Subcutaneous abdominal adipose tissue (tissue), 5 donors: ENCODE measurements at regions not wholly inside any gene's neighbourhood (a gene's known extent, or its start where the extent isn't known, plus 50 kb on each side); places are given as distances from the start of the nearest gene placed in this dataset.
"Not testable (repeated sequence)": the region's sequence is repeated elsewhere in the genome, so short reads cannot be mapped to it uniquely, and the experiment has no call there.

Source experiments
- H3K27ac ChIP-seq: one replicate; pipeline ENCODE4 v1.7.0; 2013; ENCODE audit warnings: low read depth, mild to moderate bottlenecking, inconsistent platforms, low read length, moderate library complexity
- H3K27me3 ChIP-seq, 5 donors: one replicate each; pipeline ENCODE4 v1.7.0; 2013; ENCODE audit warnings: low read length in 5 of 5, inconsistent platforms in 1 of 5; ENCODE audit not compliant: control insufficient read depth in 5 of 5, insufficient read depth in 4 of 5
- H3K36me3 ChIP-seq, 5 donors: one replicate each; pipeline ENCODE4 v1.7.0; 2013; ENCODE audit warnings: low read length in 5 of 5; ENCODE audit not compliant: control insufficient read depth in 5 of 5, insufficient read depth in 5 of 5
- H3K4me1 ChIP-seq, 5 donors: one replicate each; pipeline ENCODE4 v1.7.0; 2013; ENCODE audit warnings: low read length in 5 of 5, mild to moderate bottlenecking in 3 of 5, moderate library complexity in 1 of 5; ENCODE audit not compliant: control insufficient read depth in 5 of 5, insufficient read depth in 5 of 5
- H3K4me3 ChIP-seq, 5 donors: one replicate each; pipeline ENCODE4 v1.7.0; 2013; ENCODE audit warnings: low read length in 5 of 5, low read depth in 1 of 5
- H3K9ac ChIP-seq, 5 donors: one replicate each; pipeline ENCODE4 v1.7.0; 2013; ENCODE audit warnings: low read length in 5 of 5, mild to moderate bottlenecking in 4 of 5, moderate library complexity in 3 of 5
- H3K9me3 ChIP-seq, 5 donors: one replicate each; pipeline ENCODE4 v1.7.0; 2013; ENCODE audit warnings: low read length in 5 of 5; ENCODE audit not compliant: control insufficient read depth in 5 of 5
- donor health status: healthy.
- donor health status: healthy.
- donor health status: healthy.
- donor health status: healthy.
- donor health status: healthy.

DNA sequence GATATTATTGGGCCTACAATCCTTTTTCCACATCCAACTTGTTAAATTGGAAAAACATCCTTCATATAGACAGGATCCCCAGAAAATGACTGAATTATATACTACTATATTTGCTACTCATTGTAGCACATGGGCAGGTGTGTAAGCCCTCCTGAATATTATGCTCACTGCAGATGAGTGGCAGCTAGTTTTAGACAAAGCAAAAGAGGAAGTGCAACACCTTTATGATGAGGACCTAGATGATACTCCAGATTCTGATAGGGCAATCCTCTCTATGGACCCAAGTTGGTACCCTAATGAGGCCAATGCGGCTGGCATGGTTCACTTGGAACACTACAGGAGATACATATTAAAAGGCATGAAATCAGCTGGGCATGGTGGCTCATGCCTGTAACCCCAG lies 119.1 kb upstream of the PLCL2 start:
- Histone ChIP-seq H3K4me3 (no peak overlapping the region), H3K4me1 (peaks cover 0 to 42% (median 24%) of the 10 kb centered on the region in 5 donors), H3K9ac (no peak overlapping the region), H3K9me3 (no peaks in the 10 kb centered on the region), H3K36me3 (no peaks in the 10 kb centered on the region), H3K27me3 (no peaks in the 10 kb centered on the region), H3K27ac (no peak overlapping the region)

- H3K4me1 ChIP-seq: peaks cover 0 to 45% (median 24%) of the 10 kb centered on the region in 5 donors
- no peaks in the 10 kb centered on the region for H3K36me3 ChIP-seq
- no peak overlapping the region for H3K27ac ChIP-seq
- H3K27me3 ChIP-seq: no peaks in the 10 kb centered on the region
- H3K9me3 ChIP-seq: no peaks in the 10 kb centered on the region
- no peak overlapping the region for H3K4me3 ChIP-seq
- no peak overlapping the region for H3K9ac ChIP-seq
Measured at GRCh38 chr3:16767006-16767405, 117.7 kb upstream of the PLCL2 start.

DNA sequence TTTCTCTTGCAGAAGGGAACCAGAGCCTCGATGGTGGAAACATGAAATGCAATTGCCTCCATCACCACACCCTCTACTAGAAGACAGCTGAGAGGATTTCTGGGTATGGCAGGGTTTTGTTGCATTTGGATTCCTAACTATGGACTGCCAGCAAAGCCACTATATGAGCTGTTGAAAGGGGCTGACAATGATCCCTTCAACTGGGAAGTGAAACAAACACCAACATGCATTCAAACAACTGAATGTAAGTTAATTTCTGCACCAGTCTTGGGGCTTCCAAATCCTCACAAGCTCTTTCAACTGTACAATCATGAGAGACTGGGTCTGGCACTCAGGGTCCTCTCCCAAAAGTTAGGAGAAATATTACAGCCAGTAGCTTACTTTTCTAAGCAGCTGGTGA lies 116.7 kb upstream of the PLCL2 start:
- Histone ChIP-seq H3K36me3 (no peaks in the 10 kb centered on the region), H3K9me3 (no peaks in the 10 kb centered on the region), H3K27me3 (no peaks in the 10 kb centered on the region), H3K27ac (no peak overlapping the region), H3K9ac (no peak overlapping the region), H3K4me1 (peaks cover 0 to 45% (median 24%) of the 10 kb centered on the region in 5 donors), H3K4me3 (no peak overlapping the region)

DNA sequence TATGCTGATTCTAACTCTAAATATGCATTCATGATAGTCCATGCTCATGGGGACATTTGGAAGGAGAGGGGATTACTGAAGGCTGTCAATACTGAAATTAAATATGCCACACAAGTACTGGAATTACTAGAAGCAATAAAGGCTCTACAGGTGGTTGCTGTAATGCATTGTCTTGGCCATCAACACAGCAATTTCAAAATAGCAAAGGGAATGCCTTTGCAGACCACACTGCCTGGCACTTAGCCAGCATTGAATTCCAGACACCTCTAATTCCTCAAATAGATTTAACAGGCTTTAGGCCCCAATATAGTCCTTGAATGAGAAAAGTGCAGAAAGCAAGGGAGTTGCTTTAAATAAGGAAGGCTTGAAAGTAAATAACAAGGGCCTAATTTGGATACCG lies 115.8 kb upstream of the PLCL2 start:
- Histone ChIP-seq H3K27me3 (no peaks in the 10 kb centered on the region), H3K27ac (no peak overlapping the region), H3K9ac (no peak overlapping the region), H3K36me3 (no peaks in the 10 kb centered on the region), H3K4me1 (peaks cover 0 to 45% (median 24%) of the 10 kb centered on the region in 5 donors), H3K9me3 (no peaks in the 10 kb centered on the region), H3K4me3 (no peak overlapping the region)

DNA sequence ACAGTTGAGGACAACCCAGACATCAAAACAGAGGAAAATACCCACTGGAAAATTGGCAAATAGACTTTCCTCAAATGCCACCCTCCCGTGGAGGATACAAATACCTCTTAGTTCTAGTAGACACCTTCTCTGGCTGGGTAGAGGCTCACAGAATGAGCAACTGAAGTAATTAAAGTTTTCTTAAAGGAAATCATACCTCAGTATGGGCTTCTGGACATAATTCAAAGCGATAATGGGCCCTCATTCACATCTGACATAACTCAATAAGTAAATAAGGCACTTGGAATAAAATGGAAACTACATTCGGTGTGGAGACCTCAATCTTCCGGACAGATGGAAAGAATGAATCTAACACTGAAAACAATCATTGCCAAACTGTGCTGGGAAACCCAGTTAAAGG lies 115.2 kb upstream of the PLCL2 start:
- no peak overlapping the region for H3K27ac ChIP-seq
- peaks cover 0 to 45% (median 24%) of the 10 kb centered on the region in 5 donors for H3K4me1 ChIP-seq
- no peaks in the 10 kb centered on the region for H3K36me3 ChIP-seq
- H3K9ac ChIP-seq: no peak overlapping the region
- H3K9me3 ChIP-seq: no peaks in the 10 kb centered on the region
- H3K4me3 ChIP-seq: no peak overlapping the region
- H3K27me3 ChIP-seq: no peaks in the 10 kb centered on the region

- Histone ChIP-seq H3K4me3 (no peak overlapping the region), H3K27ac (no peak overlapping the region), H3K9me3 (no peaks in the 10 kb centered on the region), H3K4me1 (peaks cover 0 to 40% (median 24%) of the 10 kb centered on the region in 5 donors), H3K9ac (no peak overlapping the region), H3K27me3 (no peaks in the 10 kb centered on the region), H3K36me3 (no peaks in the 10 kb centered on the region)
Measured at GRCh38 chr3:16770021-16770420, 114.7 kb upstream of the PLCL2 start.

- no peaks in the 10 kb centered on the region for H3K9me3 ChIP-seq
- H3K36me3 ChIP-seq: no peaks in the 10 kb centered on the region
- H3K27ac ChIP-seq: no peak overlapping the region
- H3K27me3 ChIP-seq: no peaks in the 10 kb centered on the region
- peaks cover 0 to 35% (median 24%) of the 10 kb centered on the region in 5 donors for H3K4me1 ChIP-seq
- no peak overlapping the region for H3K4me3 ChIP-seq
- no peak overlapping the region for H3K9ac ChIP-seq
Measured at GRCh38 chr3:16770792-16771191, 114.0 kb upstream of the PLCL2 start.

GRCh38 chr3:16773594-16773993 lies 111.2 kb upstream of the PLCL2 start:
- peaks cover 0 to 23% (median 17%) of the 10 kb centered on the region in 5 donors for H3K4me1 ChIP-seq
- H3K27ac ChIP-seq, H3K9ac ChIP-seq, H3K27me3 ChIP-seq, H3K4me3 ChIP-seq, H3K9me3 ChIP-seq, H3K36me3 ChIP-seq: not testable (repeated sequence)

- H3K9ac ChIP-seq, H3K27ac ChIP-seq, H3K27me3 ChIP-seq, H3K36me3 ChIP-seq, H3K9me3 ChIP-seq, H3K4me3 ChIP-seq: not testable (repeated sequence)
- H3K4me1 ChIP-seq: peaks cover 0 to 15% (median 9%) of the 10 kb centered on the region in 5 donors
Measured at GRCh38 chr3:16774536-16774935, 110.2 kb upstream of the PLCL2 start.

DNA sequence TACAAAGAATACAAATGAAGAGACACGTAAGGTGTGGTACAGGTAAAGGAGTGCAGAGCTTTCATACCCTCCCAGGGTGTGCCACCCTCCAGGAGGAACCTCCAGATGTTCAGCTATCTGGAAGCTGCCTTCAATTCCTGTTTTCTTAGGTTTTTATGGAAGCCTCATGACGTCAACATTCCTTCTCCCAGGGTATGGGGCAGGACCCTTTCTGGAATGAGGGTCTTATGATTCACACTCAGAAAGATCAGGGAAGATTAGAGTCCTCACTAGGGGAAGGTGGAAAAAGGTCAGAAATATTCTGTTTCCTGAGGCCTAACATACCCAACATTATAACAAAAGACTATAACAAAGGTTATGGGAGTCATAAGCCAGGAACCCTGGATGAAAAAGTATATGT lies 99.8 kb upstream of the PLCL2 start:
- no peak overlapping the region for H3K9ac ChIP-seq
- no peak overlapping the region for H3K27ac ChIP-seq
- peaks cover 0 to 7% (median 7%) of the 10 kb centered on the region in 5 donors for H3K4me1 ChIP-seq
- no peak overlapping the region for H3K4me3 ChIP-seq
- no peaks in the 10 kb centered on the region for H3K9me3 ChIP-seq
- no peaks in the 10 kb centered on the region for H3K27me3 ChIP-seq
- H3K36me3 ChIP-seq: no peaks in the 10 kb centered on the region

- peaks cover 0 to 11% (median 10%) of the 10 kb centered on the region in 5 donors for H3K4me1 ChIP-seq
- no peaks in the 10 kb centered on the region for H3K27me3 ChIP-seq
- no peaks in the 10 kb centered on the region for H3K36me3 ChIP-seq
- no peak overlapping the region for H3K27ac ChIP-seq
- H3K9me3 ChIP-seq: no peaks in the 10 kb centered on the region
- H3K9ac ChIP-seq: no peak overlapping the region
- H3K4me3 ChIP-seq: no peak overlapping the region
Measured at GRCh38 chr3:16785465-16785864, 99.3 kb upstream of the PLCL2 start.
